Renal cortical epithelial cell (primary cell): ENCODE measurements at regions not wholly inside any gene's neighbourhood (a gene's known extent, or its start where the extent isn't known, plus 50 kb on each side); places are given as distances from the start of the nearest gene placed in this dataset.

ENCODE experiments used
- DNase-seq: peaks from one replicate; pipeline ENCODE4 v3.0.0-alpha.2; 2011; ENCODE audit warnings: low read depth

- DNase-seq, result no peak
Observed at GRCh38 chr6:133754298-133754697, 134.6 kb upstream of the TCF21 start.

DNA sequence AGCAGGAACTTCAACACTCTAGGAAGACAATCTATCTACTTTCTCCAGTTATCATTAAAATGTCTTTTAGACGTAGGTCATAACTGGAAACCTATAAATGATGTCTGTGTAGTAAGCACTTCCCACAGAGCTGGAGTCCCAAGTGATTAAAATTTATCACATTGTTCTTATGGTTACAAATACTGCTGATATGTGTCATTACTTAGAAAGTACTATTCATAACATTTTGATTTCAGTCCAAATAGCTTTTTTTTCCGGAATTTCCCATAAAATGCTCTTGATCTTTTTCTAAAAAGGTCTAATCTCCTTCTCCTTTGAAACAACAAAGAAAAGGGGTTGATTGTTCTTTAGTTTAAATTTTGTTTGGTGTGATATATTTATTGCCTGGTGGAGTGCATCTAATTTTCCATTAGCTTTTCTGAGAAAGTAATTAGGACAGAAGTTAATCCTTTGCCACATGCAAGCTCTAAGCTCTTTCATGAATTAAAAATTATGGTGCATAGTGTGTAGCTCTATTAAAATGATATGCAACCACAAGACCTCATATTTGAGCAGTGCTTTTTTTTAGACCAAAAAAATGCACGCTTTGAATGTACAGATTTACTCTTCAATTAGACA lies 132.7 kb upstream of the TCF21 start:
- no peak for DNase-seq

- no peak for DNase-seq
Observed at GRCh38 chr6:133757335-133757734, 131.6 kb upstream of the TCF21 start.

GRCh38 chr6:133758815-133759335 lies 130.0 kb upstream of the TCF21 start:
- DNase-seq, result peak; percentile 72

DNA sequence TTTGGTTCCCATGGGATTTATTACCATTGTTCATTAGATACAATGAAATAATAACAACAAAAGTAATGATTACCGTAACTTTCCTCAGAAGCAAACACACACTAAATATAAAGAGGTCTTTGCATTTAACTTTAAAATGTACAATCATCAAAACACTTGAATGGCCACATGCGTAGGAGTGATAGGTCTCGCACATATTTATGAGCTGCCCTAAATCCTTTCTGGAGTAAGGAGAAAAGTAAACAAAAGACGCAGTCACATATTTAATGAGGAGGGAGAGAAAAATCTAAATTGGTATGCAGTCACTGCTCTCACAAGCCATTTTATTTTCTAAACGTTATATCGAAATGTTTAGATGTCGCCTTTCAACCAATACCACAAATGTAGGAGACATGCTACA lies 129.4 kb upstream of the TCF21 start:
- DNase-seq, result no peak

- DNase-seq, result no peak
Observed at GRCh38 chr6:133761706-133762105, 127.2 kb upstream of the TCF21 start.

DNA sequence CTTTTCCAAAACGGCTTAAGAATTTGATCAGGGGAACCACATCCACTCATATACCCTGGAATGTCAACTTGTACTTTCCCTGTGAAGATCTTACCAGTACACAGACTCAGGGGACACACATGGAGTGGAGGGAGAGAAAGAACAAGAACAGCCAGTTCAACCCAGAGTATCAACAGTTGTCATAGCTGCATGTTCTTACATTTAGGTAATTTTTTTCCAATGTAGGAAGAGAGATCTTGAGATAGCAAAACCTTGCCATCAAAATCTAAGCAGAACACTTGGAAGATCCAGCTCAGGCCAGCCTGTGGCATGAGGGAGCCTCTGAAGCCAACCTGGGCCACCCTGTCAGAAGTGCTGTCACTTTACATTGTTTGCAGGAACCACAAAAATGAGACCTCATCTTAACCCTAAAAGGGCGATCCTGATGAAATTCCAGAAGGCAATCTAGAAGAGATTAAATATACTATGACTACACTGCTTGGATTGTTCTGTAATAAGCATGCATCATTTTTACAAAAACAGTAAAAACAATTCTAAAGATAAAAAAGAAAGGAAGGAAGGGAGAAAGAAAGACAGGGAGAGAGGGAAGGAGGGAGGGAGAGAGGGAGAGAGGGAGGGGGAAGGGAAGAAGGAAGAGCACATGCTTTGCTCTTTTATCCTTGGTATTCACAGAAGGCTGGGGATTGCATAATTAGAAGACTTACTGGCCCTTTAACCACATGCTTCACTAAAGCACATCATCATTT lies 124.7 kb upstream of the TCF21 start:
- peak; percentile 75 for DNase-seq

DNA sequence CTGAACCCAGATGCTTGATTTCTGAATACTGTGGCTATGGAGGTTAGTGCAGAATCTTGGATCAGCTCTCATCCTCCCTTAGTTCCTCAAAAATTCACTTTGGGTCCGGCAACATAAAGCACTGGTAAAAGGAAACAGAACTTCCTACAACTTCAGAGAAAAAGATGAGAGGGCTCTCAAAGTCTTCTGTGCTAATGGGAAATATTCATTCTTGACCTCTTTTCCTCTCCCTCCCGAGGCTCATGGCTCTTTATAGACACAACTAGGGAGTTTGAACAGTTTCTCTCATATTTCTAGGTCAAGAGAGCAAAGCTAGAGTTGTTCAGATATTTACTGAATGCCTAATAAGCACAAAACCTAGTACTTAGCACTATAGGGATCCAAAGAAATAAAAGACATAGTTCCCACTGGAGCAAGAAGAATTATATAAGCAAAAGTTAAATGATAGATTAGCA lies 124.1 kb upstream of the TCF21 start:
- no peak for DNase-seq

DNA sequence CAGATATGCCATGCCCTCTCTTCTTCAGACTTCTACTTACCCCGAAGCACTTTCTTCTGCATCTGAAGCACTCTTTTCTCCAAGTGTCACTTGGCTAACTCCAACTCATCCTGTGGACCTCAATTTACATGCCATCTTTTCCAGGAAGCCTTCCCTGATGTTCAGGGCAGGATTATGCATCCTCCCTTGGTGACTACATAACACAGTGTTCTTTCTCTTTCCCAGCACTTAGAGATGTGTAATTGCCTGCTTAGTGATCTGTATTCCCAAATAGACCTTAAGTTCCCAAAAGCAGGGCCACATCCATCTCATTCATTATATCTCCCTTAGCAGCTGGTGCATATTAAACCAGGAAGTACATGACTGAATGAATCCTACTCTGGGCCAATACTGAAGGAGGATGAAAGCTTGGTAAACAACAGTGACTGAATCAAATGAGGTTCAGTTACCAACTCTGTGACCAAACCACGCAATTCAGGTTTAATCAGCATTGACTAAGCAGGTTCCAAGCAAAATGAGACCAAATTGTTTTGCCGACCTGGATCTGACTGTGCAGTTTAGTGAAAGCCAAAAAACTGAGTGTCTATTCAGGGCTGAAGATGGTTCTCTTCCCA lies 121.4 kb upstream of the TCF21 start:
- DNase-seq, result peak; percentile 43

- no peak for DNase-seq
Observed at GRCh38 chr6:133768656-133769295, 120.1 kb upstream of the TCF21 start.

DNA sequence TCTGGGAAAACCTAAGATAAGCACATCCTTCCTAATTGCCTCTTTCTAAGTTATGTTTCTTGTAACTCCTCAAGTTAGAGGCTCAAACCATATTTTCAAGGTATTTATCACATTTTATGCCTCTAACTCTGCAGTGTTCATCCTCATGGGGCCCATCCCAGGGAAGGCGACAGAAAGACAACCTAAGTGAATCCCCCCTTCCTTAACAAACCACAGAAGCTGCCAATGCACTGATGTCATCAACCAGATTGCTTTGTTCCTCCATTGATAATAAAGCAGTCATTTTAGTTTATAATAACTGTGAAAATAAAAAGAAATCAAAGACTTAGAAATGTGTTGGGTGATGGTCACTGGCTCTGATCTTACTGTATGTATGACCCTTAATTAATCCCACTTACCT lies 119.5 kb upstream of the TCF21 start:
- no peak for DNase-seq

DNA sequence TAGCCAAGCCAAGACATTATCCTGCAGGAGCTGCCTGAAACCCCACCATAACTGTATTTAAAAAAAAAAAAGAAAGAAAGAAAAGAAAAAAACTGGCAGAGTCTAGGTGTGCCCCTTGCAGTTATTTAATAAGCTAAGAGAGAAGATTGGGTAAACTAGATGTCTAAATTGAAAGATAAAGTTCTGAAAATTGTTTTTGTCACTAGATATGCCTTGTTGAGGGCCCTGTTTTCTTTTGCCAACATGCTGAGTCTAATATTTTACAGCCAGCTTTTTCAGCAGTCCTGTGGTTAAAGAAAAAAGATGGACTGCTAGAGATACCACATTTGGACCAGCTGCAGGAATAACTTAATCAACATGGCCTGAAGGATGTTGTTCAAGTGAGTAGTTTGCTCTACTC lies 116.3 kb upstream of the TCF21 start:
- DNase-seq, result no peak

DNA sequence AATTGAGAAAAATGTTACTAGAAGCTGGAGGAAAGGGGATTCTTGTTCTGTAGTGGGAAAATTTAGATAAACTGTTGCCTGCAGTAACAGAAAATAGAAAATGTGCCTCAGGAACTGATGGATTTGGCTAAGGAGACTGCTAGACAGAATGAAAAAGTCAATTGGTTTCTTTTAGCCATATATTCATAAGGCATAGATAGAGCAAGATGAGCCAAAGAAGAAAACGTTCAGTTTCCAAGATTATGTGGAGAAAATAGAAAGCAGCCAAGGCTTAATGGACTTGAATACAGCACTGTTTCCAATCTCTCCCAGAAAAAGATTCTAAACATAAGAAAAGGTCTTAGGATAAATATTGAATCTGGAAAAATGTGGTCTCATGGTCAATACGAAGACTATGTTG lies 115.1 kb upstream of the TCF21 start:
- no peak for DNase-seq

DNA sequence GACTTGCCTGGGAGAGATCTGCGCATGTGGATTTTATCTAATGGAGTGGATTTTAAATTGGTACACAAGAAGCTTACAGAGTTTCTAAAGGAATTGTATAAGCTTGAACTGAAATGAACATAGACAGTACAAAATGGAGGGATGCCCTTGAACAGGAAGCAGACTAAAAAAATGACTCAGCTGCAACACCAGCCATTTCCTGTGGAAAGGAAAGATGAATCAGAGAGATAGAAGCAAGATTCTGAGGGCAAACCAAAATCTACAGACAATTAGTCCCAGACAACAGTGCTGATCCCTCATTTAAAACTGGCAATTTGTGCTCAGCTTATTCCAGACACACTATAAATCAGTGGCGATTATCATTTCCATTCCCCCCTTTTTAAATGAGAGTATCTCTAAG lies 114.6 kb upstream of the TCF21 start:
- DNase-seq, result peak; percentile 49

- peak; percentile 85 for DNase-seq
Observed at GRCh38 chr6:133778414-133779130, 110.3 kb upstream of the TCF21 start.

DNA sequence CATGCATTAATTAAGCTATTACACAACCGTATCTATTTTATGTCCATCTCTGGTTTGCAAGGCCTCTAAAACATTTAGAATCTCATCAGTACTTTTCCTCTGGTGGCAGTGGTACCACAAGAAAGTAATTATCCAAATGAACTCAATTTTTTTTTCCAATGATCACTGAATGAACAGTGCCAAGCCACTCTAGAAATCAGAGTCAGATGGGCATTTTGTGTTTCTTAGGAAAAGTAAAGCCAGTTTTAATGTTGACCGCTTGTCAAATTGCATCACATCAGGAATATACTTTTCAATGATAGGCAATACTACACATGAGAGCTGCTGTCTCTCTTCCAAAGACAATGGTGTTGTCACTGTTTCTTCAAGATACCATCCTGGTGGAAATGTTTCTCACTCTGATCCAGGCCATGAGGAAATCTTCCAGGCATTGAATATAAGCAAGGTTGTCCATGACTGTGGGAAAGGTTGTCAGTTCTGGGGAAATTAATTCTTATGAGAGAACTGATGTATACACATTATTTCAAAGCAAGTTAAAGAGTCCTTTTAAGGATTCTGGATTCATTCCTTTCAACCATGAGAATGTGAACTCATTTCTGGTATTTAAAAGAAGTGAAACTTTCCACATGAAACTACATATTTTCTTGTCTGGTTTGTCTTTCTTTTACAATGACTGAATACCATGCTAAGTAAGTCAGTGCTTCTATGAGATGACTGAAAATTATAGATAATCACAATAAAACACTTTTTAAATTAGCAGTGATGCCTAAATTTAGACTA lies 108.8 kb upstream of the TCF21 start:
- no peak for DNase-seq

- DNase-seq, result no peak
Observed at GRCh38 chr6:133786016-133786415, 102.9 kb upstream of the TCF21 start.

- DNase-seq, result no peak
Observed at GRCh38 chr6:133787122-133787521, 101.8 kb upstream of the TCF21 start.

- peak; percentile 87 for DNase-seq
Observed at GRCh38 chr6:133787859-133788505, 100.9 kb upstream of the TCF21 start.

DNA sequence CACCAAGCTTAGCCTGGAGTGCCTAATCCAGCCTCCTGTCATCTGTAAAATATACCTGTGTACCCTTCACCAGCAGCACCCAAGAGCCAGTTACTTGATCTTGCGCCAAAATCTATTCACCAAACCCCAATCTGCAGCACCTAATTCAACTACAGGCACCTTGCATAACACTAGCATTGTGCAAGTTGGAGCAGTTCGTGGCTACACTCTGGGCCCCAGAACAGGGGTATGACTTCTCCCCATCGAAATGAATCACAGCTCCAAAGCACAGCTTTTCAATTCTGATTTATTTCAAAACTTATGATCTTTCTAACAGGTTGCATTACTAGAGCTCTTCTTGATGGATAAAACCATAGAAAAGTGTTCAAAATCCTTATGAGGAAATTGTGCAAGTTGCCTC lies 100.4 kb upstream of the TCF21 start:
- DNase-seq, result peak; percentile 59
